GM10248 (cell line): ENCODE measurements at regions not wholly inside any gene's neighbourhood (a gene's known extent, or its start where the extent isn't known, plus 50 kb on each side); places are given as distances from the start of the nearest gene placed in this dataset.

Source experiments
- CTCF ChIA-PET: fragments of 300-600 bp; sonication (Branson Sonifier 250); formaldehyde crosslinking; extraction: SDS; loops from one replicate; lab custom pipeline; 2021; ENCODE audit warnings: antibody characterized with exemption; lab: Yijun Ruan, JAX
- POLR2A ChIA-PET: fragments of 350-650 bp; sonication (Branson Sonifier 250); formaldehyde crosslinking; extraction: SDS; loops from one replicate; lab custom pipeline; 2020; ENCODE audit warnings: antibody characterized with exemption; lab: Yijun Ruan, JAX
- DNase-seq: peaks from one replicate; pipeline ENCODE4 v3.0.0; 2012; ENCODE audit errors: extremely low spot score
- TF ChIP-seq, protein P1 (sequence below): IDR thresholded peaks from 2 replicates; pipeline ENCODE4 v1.5.1; 2012; ENCODE audit warnings: mild to moderate bottlenecking, low read depth; ENCODE audit errors: extremely low read depth, missing control alignments, control extremely low read depth

DNA sequence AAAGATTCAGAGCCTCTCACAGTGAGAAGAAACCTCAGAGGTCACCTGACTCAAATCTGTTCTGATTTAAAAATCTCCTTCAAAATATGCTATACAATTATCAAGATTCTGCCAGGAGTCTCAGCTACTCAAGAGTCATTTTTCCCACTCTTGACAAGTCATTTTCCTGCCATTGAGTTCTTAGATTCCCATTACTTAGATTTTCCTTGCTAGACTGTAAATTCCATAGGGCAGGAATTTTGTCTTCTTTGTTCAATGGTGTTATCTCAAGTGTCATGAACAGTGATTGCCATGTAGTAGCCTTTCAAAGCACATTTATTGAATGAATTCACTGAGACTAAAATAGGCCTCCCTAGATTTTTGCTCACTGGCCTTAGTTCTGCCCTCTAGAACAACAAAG, 95.9 kb downstream of the PCTP start:
- TF ChIP-seq, protein P1, sequence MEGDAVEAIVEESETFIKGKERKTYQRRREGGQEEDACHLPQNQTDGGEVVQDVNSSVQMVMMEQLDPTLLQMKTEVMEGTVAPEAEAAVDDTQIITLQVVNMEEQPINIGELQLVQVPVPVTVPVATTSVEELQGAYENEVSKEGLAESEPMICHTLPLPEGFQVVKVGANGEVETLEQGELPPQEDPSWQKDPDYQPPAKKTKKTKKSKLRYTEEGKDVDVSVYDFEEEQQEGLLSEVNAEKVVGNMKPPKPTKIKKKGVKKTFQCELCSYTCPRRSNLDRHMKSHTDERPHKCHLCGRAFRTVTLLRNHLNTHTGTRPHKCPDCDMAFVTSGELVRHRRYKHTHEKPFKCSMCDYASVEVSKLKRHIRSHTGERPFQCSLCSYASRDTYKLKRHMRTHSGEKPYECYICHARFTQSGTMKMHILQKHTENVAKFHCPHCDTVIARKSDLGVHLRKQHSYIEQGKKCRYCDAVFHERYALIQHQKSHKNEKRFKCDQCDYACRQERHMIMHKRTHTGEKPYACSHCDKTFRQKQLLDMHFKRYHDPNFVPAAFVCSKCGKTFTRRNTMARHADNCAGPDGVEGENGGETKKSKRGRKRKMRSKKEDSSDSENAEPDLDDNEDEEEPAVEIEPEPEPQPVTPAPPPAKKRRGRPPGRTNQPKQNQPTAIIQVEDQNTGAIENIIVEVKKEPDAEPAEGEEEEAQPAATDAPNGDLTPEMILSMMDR: no peak
- CTCF ChIA-PET: no interaction called here
- POLR2A ChIA-PET: no interaction called here
- no peak for DNase-seq

GRCh38 chr17:55852734-55853133, 101.9 kb downstream of the PCTP start:
- TF ChIP-seq, protein P1: no peak
- CTCF ChIA-PET: no interaction called here
- no peak for DNase-seq
- POLR2A ChIA-PET: interaction anchor here (0.5 kb wide), 1 partner anchor 1931 kb away, joined by 6 read pairs; no protein-coding TSS in a partner anchor

- CTCF ChIA-PET: no interaction called here
- no peak for DNase-seq
- TF ChIP-seq, protein P1: no peak
- POLR2A ChIA-PET: no interaction called here
These were observed 108.5 kb downstream of the PCTP start for GRCh38 chr17:55859301-55859795.

- POLR2A ChIA-PET: no interaction called here
- CTCF ChIA-PET: interaction anchor here (1.2 to 1.3 kb wide), 3 partner anchors 11 to 415 kb away, joined by 3 to 5 read pairs (median 4); no protein-coding TSS in a partner anchor
- TF ChIP-seq, protein P1: no peak
- DNase-seq: no peak
These were observed 114.4 kb downstream of the PCTP start for GRCh38 chr17:55865072-55865762.

DNA sequence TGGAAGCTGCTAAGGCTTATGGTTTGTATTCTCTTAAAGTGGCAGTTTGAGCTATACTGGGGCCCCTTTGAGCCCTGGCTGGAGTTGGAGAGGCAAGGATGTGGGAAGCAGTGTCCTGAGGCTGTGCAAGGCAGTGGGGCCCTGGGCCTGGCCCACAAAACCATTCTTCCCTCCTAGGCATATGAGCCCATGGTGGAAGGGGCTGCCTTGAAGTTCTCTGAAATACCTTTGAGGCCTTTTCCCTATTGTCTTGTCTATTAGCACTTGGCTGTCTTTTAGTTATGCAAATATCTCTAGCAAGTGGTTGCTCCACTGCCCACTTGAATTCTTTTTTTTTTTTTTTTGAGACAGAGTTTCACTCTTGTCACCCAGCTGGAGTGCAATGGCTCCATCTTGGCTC, 119.2 kb downstream of the PCTP start:
- ChIA-PET POLR2A (no interaction called here), CTCF (no interaction called here)
- TF ChIP-seq, protein P1: no peak
- no peak for DNase-seq

- TF ChIP-seq, protein P1: no peak
- CTCF ChIA-PET: interaction anchor here (1.0 to 1.6 kb wide), 3 partner anchors 10 to 49 kb away, joined by 3 to 6 read pairs (median 3); no protein-coding TSS in a partner anchor
- no peak for DNase-seq
- POLR2A ChIA-PET: no interaction called here
These were observed 121.5 kb downstream of the PCTP start for GRCh38 chr17:55872374-55872773.
